Stimulated activated naive CD4-positive, alpha-beta T cell treated with Interleukin-2 at 50 U/mL for 16 hours (primary cell): ENCODE measurements at regions not wholly inside any gene's neighbourhood (a gene's known extent, or its start where the extent isn't known, plus 50 kb on each side); places are given as distances from the start of the nearest gene placed in this dataset.

ENCODE experiments used
- DNase-seq: peaks from one replicate; lab custom pipeline; 2025; lab: John Stamatoyannopoulos, UW

- no peak for DNase-seq
These were observed 344.6 kb upstream of the MARCKS start for GRCh38 chr6:113512576-113512975.

DNA sequence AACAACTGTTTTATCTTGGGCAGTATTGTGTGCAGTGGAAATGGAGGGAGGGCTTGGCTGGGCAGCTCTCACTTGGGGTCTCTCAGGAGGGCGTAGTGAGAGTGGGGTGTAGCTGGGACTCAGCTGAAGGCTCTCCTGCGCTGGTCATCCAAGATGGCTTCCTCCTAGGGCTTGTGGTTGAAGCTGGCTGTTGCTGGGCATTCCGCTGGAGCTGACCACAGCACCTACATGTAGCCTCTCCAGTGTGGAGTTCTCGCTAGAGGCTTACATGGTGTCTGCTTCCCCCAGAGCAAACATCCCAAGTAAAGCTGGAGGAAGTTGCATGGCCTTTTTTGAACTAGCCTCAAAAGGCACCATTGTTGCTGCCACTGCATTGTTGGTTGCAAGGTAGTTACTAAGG is 344.1 kb upstream of the MARCKS start:
- DNase-seq = no peak

GRCh38 chr6:113522376-113522775 is 334.8 kb upstream of the MARCKS start:
- no peak for DNase-seq

DNA sequence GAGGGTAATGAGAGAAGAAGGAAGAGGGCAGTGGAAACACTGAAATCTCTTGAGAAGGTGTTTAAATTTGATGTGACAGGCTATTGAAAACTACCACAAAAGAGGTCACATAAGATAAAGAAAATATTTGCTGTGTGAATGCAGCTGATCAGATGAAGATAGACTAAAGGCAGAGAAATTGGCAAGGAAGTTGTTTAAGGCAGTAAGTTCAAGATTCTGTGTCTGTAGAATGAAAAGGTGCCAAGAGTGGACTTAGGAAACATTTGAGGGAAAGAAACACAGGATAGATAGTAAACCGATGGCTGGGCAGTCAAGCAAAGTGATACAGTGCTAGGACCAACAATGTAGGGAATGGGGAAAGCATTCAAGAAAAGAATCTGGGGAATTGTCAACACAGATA is 332.3 kb upstream of the MARCKS start:
- DNase-seq = no peak

DNA sequence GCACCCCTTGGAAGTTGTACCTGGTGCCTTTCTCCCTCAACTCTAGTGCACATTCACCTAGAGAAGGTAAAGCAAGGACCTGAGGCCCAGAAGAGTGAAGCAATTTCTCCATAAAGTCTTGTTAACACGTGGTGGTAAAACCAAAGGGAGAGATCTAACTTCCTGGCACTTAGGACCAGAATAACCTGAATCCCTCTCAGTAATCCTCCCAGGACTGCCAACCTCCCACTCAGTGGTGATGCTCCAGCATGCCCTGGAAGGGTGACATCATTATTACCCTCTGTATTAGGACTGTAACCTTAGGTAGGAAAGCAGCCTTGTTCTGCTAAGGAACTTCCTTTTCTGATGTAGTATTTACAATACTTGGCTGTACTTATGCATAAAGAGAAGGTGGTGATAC is 330.6 kb upstream of the MARCKS start:
- no peak for DNase-seq

GRCh38 chr6:113526995-113527394 is 330.1 kb upstream of the MARCKS start:
- no peak for DNase-seq

DNA sequence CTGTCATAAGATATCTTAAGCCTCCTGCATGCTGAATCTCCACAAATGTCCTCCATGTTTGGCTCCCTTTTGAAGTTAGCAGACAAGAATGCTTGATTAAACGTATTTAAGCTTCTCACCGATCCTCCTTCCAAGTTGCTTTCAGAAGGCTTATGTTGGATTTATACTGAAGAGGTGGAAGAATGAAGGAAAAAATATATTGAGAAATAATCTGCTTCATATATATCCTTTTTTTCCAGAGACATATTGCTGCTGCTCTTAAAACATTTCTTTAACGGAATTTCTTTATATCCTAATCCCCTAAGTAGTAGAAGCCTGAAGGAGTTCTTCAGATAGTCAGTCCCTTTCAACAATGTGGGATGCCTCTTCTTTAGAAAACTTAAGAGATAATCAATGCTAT is 329.0 kb upstream of the MARCKS start:
- no peak for DNase-seq

- DNase-seq = no peak
These were observed 327.9 kb upstream of the MARCKS start for GRCh38 chr6:113529196-113529595.

DNA sequence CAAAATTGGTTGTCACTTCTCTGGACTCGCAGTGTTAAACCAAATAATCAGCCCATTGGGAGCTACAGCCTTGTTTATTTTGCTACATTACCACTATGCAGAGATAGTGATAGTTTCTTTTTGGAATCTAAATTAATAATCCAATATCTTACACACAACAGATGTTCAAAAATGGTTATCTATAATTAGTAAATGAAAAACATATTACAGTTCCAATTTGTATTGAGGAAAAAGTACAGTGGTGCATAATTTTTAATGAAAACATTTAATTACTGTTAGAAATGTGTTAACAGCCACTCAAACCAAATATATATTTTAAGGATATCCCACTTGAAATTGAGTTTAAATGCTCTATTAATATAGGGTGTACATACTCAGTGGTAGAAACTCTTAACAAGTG is 327.3 kb upstream of the MARCKS start:
- DNase-seq = no peak

DNA sequence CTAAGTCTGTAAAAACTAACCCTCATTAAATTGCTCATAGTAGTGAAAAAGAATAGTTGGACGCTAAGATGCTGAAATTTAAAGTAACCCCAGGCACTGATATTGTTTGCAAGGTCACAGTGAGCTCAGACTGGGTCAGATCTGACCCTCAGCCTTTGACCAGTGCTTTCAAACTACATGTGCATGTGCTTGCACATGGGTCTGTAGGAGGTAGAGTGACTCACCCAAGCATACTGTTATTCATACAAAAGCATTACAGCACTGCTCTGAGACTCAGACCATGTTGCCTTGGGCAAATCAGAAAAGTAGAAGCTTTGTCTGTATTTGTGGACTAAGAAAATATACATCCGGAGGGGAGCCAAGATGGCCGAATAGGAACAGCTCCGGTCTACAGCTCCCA is 326.4 kb upstream of the MARCKS start:
- DNase-seq = no peak

GRCh38 chr6:113539202-113539601 is 317.9 kb upstream of the MARCKS start:
- no peak for DNase-seq

DNA sequence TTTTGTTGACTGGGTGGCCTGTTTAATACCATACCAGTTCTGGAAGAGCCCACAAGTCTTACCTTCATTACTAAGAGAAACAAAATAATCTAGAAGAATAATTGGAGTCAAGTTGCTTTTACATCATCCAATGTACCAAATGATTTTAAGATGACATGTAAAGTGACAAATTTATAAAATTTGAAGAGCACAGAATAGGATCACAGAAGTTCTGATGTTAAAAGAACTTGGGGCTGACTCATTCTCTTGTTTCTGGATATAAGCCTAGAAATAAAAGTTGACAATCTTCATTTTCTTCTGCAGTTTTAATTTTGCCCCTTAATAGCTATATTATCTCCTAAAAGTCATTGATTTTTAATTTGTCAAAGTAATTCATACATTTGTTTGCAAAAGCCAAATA is 317.5 kb upstream of the MARCKS start:
- no peak for DNase-seq

DNA sequence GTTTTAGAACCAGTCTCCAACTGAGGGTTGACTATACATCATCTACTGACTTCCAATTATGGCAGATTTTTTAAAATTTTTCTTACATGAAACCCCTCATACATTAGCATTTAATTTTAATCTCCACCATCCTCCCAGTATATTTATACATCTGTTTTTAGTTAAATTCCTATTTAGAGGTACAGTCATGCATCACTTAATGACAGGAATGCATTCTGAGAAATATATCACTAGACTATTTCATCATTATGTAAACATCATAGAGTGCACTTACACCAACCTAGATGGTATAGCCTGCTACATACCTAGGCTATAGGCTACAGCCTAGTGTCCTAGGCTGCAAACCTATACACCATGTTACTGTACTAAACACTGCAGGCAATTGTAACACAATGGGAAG is 316.7 kb upstream of the MARCKS start:
- DNase-seq = no peak

GRCh38 chr6:113551168-113551567 is 306.0 kb upstream of the MARCKS start:
- DNase-seq = no peak

GRCh38 chr6:113556775-113557174 is 300.4 kb upstream of the MARCKS start:
- no peak for DNase-seq

DNA sequence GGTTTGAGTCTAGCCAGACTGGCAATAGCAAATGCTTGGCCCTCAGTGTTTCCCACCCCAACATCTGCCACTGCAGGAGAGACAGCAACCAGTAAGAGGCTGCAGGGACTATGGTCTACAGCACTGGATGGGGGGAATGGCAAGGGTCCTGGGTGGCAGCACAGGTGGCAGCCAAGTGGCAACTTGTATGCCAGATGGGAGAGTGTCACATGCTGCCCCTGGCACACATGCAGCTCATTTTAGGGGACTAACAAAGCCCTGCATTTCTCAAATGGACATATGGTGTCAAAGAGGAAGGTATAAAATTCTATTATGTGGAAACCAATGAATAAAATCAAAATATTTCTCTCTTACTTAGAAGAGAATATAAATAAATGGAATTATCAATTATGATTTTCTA is 298.7 kb upstream of the MARCKS start:
- no peak for DNase-seq

DNA sequence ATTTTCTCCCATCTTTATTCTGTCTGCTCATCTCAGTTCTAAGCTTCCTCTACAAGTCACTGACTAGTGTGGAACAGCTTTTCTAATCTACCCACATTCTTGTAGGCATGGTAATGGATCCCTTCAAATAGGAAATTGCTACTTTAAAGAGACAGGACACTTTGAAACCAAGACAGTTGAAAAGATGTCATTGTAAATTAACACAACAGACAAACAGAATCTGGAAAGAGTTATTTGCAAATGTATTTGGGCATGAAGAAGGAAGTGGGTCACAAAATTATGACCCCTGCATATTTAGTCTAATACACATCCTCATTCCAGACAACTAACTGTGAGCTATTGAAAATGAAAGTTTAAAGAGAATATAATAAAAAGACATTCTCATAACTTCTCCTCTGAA is 298.2 kb upstream of the MARCKS start:
- no peak for DNase-seq

DNA sequence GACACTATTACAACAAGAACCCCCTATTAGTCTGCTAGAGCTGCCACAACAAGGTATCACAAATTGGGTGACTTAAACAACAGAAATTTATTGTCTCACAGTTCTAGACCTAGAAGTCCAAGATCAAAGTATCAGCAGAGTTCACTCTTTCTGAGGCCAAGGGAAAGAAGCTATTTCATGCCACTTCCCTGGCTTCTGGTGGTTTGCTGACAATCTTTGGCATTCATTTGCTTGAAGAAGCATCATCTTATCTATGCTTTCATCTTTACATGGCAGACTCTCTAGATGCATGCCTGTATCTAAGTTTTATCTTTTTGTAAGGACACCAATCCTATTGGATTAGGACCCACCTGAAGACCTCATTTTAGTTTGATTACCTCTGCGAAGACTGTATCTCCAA is 296.8 kb upstream of the MARCKS start:
- DNase-seq = no peak

- DNase-seq = no peak
These were observed 296.2 kb upstream of the MARCKS start for GRCh38 chr6:113560908-113561307.

GRCh38 chr6:113562248-113562647 is 294.9 kb upstream of the MARCKS start:
- no peak for DNase-seq

DNA sequence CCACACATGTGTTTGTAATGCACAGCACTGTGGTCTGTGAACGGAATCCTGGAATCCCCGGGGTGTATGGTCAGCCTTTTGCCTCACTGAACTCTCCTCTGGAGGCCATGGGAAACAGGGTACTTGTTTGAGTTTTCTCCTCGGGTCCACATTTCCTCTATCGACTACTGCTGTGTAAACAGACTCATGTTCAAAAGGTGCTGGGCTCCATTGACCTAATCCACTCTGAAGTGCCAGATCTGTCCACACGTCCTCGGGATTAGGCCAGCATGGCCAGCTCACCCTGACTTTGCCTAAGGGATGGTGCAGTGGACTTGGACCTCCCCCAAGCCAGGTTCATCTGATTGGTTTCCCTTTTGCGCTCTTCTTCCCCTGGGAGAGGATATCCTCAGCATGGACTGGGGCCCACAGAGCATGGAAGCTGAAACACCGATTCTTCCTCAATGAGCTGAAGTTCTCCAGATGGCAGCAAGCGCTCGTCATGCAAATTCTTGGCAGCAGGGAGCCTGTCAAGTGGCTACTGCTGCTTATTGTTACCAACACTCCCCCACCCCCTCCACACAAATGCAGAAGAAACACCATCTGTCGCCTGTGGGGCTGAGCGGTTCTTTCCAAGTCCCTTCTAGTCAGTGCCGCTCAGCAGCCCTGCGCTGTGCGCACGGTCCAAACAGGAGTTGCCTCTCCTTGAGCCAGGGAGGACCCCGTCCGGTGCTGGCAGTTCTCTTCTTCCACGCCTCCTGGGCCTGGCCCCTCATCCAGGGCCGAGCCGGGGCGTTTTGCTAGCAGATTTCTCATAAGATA is 292.6 kb upstream of the MARCKS start:
- no peak for DNase-seq

GRCh38 chr6:113565306-113565705 is 291.8 kb upstream of the MARCKS start:
- DNase-seq = no peak

DNA sequence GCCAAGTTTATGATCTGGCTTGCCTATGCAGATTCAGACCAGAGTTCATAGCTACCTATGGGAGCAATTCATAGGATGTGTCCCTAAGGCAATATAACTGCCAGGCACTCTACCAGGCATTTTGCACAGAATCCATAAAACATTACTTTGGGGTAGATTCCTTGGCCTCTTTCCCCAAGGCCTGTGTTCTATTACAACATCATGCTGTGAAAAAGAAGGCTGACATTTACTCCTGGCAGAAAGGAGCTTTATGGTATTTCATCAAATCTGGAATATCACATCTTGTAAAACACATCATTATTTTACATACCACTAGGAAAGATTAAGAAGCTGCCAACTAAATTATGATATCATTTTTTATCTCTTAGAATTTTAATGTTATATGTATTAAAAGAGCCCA is 287.0 kb upstream of the MARCKS start:
- no peak for DNase-seq

DNA sequence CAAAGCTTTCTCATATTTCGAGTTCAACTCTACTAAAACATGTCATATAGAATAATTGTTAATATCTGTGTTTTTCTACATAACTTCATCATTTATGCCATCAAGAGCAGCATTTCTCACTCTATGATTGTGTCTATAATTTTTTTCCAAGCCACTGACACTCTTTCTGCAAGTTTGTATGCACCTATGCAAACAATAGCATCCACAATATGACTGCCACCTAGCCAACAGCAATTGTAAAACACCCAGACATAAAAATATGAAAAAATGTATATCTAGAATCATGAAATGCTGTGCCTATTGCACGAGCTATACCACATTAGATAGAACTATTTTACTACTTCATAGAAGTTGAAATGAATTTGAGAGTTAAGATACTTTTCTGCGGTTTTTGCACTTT is 286.5 kb upstream of the MARCKS start:
- no peak for DNase-seq
